ENCODE measurements at regions not wholly inside any gene's neighbourhood (a gene's known extent, or its start where the extent isn't known, plus 50 kb on each side); places are given as distances from the start of the nearest gene placed in this dataset.
"Not testable (repeated sequence)": the region's sequence is repeated elsewhere in the genome, so short reads cannot be mapped to it uniquely, and the experiment has no call there.

DNA sequence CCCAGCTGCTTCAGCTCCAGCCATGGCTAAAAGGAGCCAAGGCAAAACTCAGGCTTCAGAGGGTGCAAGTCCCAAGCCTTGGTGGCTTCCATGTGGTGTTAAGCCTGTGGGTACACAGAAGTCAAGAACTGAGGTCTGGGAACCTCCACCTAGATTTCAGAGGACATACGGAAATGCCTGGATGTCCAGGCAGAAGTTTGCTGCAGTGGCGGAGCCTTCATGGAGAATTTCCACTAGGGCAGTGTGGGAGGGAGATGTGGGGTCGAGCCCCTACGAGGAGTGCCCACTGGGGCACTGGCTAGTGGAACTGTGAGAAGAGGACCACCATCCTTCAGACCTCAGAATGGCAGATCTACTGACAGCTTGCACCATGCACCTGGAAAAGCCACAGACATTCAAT, 76.1 kb upstream of the KCTD1 start:
- intact Hi-C loops (cut with DNase I): no loop called here
- Histone ChIP-seq H3K27ac (no peak overlapping the region), H3K4me3 (no peak overlapping the region), H3K4me1 (replicated peaks) (no peaks in the 10 kb centered on the region), H3K27me3 (replicated peaks; ENCODE audit: insufficient read depth) (no peaks in the 10 kb centered on the region), H3K9me3 (no peaks in the 10 kb centered on the region), H3K36me3 (no peaks in the 10 kb centered on the region)
- 91% methylated on average over 4 of the region's 4 CpGs for WGBS
- no peak for TF ChIP-seq POLR2AphosphoS5 (IDR thresholded peaks at IDR 0.05)
- no peak for TF ChIP-seq CTCF (IDR thresholded peaks at IDR 0.05)
- no peak for TF ChIP-seq POLR2A (IDR thresholded peaks at IDR 0.05)
- DNase-seq (ENCODE audit: low spot score): no peak

- H3K4me3 ChIP-seq; H3K9me3 ChIP-seq; H3K27me3 ChIP-seq (replicated peaks; ENCODE audit: insufficient read depth); H3K36me3 ChIP-seq; H3K4me1 ChIP-seq (replicated peaks); intact Hi-C loops (cut with DNase I); DNase-seq (ENCODE audit: low spot score); H3K27ac ChIP-seq: not testable (repeated sequence)
- WGBS: 91% methylated on average over 2 of the region's 2 CpGs
These were observed 75.0 kb upstream of the KCTD1 start for GRCh38 chr18:26623314-26623713.

DNA sequence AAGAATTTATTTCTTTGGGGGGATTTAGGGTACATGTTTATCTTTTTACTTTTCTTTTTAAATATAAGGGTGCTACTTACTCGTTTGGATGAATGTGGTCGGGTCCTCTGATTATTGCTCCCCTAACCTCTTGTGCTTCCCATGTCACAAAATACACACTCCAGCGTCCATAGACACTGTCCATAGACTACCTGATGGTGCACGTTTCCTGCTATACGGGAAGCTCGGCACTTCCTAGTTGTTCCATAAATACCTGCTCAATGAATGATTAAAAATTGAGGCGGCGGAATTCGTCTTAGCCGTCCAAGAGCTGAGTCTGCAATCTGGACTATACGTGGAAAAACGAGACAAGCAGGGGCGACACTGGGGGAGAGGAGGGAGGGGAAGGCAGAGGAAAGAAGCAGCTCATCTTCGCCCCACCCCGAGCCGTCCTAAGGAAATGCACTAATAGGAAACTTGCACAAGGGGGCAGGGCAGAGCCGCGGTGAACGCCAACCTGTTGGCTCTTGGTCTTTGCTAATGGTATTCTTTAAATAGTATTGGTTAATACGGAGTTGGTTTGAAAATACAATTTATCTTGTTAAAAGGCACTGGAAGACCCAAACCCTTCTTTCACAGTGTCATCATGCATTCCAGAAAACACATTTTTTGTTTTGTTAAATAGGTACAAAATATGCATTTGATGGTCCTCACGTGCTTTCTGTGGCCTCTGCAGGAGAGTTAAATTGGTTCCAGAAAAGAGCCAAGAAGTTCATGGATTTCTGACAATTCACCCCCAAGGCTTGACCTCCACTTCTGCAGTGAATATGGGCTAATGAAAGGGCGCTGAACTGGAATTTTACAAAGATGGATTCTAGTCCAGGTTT, 73.0 kb upstream of the KCTD1 start:
- Histone ChIP-seq H3K36me3 (no peaks in the 10 kb centered on the region), H3K27me3 (replicated peaks; ENCODE audit: insufficient read depth) (no peaks in the 10 kb centered on the region), H3K9me3 (no peaks in the 10 kb centered on the region), H3K4me3 (no peak overlapping the region), H3K27ac (no peak overlapping the region), H3K4me1 (replicated peaks) (no peaks in the 10 kb centered on the region)
- TF ChIP-seq CTCF (IDR thresholded peaks at IDR 0.05) (peak in 3 of 4 experiments; percentile 43 to 64 (median 45)), POLR2A (IDR thresholded peaks at IDR 0.05) (no peak)
- intact Hi-C loops (cut with DNase I): no loop called here
- peak; percentile 26 for DNase-seq (ENCODE audit: low spot score)
- 54% methylated on average over 22 of the region's 22 CpGs for WGBS

DNA sequence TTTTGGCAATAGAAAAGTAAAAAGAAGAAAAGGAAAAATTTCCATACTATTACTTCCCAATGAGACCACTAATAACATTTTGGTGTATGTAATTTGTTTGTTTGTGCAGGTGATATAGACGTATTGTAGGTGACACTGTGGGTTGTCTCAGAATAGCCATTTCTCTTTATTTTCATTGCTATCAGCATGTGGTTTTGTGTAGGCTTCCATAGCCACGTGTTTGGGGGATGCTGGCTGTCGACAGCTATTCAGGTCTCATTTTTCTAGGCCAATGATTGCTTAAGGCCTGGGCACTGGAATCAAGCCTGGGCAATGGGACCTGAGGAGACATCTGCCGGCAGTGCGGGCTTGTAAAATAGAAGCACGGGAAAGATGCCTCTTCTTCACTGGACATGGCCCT, 71.0 kb upstream of the KCTD1 start:
- H3K4me3 ChIP-seq: no peak overlapping the region
- intact Hi-C loops (cut with DNase I): no loop called here
- no peak overlapping the region for H3K27ac ChIP-seq
- 77% methylated on average over 6 of the region's 6 CpGs for WGBS
- no peak for TF ChIP-seq CTCF (IDR thresholded peaks at IDR 0.05)
- TF ChIP-seq POLR2AphosphoS5 (IDR thresholded peaks at IDR 0.05): no peak
- no peak for TF ChIP-seq POLR2A (IDR thresholded peaks at IDR 0.05)
- H3K9me3 ChIP-seq: no peaks in the 10 kb centered on the region
- no peaks in the 10 kb centered on the region for H3K4me1 ChIP-seq (replicated peaks)
- DNase-seq (ENCODE audit: low spot score): no peak
- H3K36me3 ChIP-seq: no peaks in the 10 kb centered on the region
- no peaks in the 10 kb centered on the region for H3K27me3 ChIP-seq (replicated peaks; ENCODE audit: insufficient read depth)

- Histone ChIP-seq H3K9me3 (no peaks in the 10 kb centered on the region), H3K27me3 (replicated peaks; ENCODE audit: insufficient read depth) (no peaks in the 10 kb centered on the region), H3K36me3 (no peaks in the 10 kb centered on the region), H3K4me3 (no peak overlapping the region), H3K27ac (no peak overlapping the region), H3K4me1 (replicated peaks) (no peaks in the 10 kb centered on the region)
- intact Hi-C loops (cut with DNase I): no loop called here
- DNase-seq (ENCODE audit: low spot score): no peak
- WGBS: 75% methylated on average over 2 of the region's 2 CpGs
- no peak for TF ChIP-seq POLR2AphosphoS5 (IDR thresholded peaks at IDR 0.05)
- no peak for TF ChIP-seq CTCF (IDR thresholded peaks at IDR 0.05)
- no peak for TF ChIP-seq POLR2A (IDR thresholded peaks at IDR 0.05)
These were observed 69.8 kb upstream of the KCTD1 start for GRCh38 chr18:26618135-26618534.

All from prostate gland (tissue), 2 donors.